ENCODE measurements at regions not wholly inside any gene's neighbourhood (a gene's known extent, or its start where the extent isn't known, plus 50 kb on each side); places are given as distances from the start of the nearest gene placed in this dataset.

- DNase-seq (ENCODE audit: low read depth) (no peak), FAIRE-seq (no peak)
- no peak overlapping the region for H3K4me3 ChIP-seq (ENCODE audit: low read depth, low read length)
- TF ChIP-seq, protein P1, sequence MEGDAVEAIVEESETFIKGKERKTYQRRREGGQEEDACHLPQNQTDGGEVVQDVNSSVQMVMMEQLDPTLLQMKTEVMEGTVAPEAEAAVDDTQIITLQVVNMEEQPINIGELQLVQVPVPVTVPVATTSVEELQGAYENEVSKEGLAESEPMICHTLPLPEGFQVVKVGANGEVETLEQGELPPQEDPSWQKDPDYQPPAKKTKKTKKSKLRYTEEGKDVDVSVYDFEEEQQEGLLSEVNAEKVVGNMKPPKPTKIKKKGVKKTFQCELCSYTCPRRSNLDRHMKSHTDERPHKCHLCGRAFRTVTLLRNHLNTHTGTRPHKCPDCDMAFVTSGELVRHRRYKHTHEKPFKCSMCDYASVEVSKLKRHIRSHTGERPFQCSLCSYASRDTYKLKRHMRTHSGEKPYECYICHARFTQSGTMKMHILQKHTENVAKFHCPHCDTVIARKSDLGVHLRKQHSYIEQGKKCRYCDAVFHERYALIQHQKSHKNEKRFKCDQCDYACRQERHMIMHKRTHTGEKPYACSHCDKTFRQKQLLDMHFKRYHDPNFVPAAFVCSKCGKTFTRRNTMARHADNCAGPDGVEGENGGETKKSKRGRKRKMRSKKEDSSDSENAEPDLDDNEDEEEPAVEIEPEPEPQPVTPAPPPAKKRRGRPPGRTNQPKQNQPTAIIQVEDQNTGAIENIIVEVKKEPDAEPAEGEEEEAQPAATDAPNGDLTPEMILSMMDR (IDR thresholded peaks at IDR 0.05; ENCODE audit: insufficient read depth, low read length, severe bottlenecking): no peak
- no peaks in the 10 kb centered on the region for H3K27me3 ChIP-seq (ENCODE audit: control insufficient read depth, insufficient read depth, low read length)
- H3K36me3 ChIP-seq (ENCODE audit: control insufficient read depth, insufficient read depth, low read length): no peaks in the 10 kb centered on the region
Observed at GRCh38 chr5:83776437-83777031, 55.9 kb upstream of the HAPLN1 start.

All from bronchial epithelial cell (primary cell).